Testis (tissue), 2 donors: ENCODE measurements at regions not wholly inside any gene's neighbourhood (a gene's known extent, or its start where the extent isn't known, plus 50 kb on each side); places are given as distances from the start of the nearest gene placed in this dataset.

Experiments
- DNase-seq: peaks from one replicate; pipeline ENCODE4 v3.0.0-alpha.2; 2019
- H3K27ac ChIP-seq, 2 donors: fragments of 200-600 bp; sonication (generic); one replicate each; pipeline ENCODE4 v1.5.1; 2019
- H3K27me3 ChIP-seq: fragments of 200-600 bp; sonication (generic); one replicate; pipeline ENCODE4 v1.5.1; 2019
- H3K36me3 ChIP-seq: fragments of 200-600 bp; sonication (generic); one replicate; pipeline ENCODE4 v1.5.1; 2017; ENCODE audit warnings: low read depth; ENCODE audit errors: missing control alignments
- H3K4me1 ChIP-seq: fragments of 200-600 bp; sonication (generic); one replicate; pipeline ENCODE4 v1.5.1; 2019
- H3K4me3 ChIP-seq, 2 donors: fragments of 200-600 bp; sonication (generic); one replicate each; pipeline ENCODE4 v1.5.1; 2017 to 2019
- H3K9me3 ChIP-seq: fragments of 200-600 bp; sonication (generic); one replicate; pipeline ENCODE4 v1.5.1; 2017
- POLR2A ChIP-seq: fragments of 450-650 bp; IDR thresholded peaks from one replicate; pipeline ENCODE4 v1.6.1; 2017; ENCODE audit warnings: antibody characterized with exemption, mild to moderate bottlenecking, moderate library complexity
- WGBS, 2 donors: methylation state at CpG; one replicate each; pipeline ENCODE4 v1.1.5; 2018; 5-methylcytosine and 5-hydroxymethylcytosine counted together
- intact Hi-C: fragments of 100-400 bp; cut with DNase I; formaldehyde crosslinking; loops from one replicate; pipeline ENCODE4 v1.15.1; 2023; ENCODE audit warnings: low total_unique reads
- TF ChIP-seq, protein P1 (sequence below), 3 experiments: fragments of 450-650 bp in 2 of 3; fragments of 200-600 bp in 1 of 3; sonication (generic) in 1 of 3; IDR thresholded peaks; one replicate each; pipeline ENCODE4 v1.5.1; 2016 to 2019; ENCODE audit warnings: antibody characterized with exemption in 3 of 3, mild to moderate bottlenecking in 2 of 3, moderate library complexity in 1 of 3

DNA sequence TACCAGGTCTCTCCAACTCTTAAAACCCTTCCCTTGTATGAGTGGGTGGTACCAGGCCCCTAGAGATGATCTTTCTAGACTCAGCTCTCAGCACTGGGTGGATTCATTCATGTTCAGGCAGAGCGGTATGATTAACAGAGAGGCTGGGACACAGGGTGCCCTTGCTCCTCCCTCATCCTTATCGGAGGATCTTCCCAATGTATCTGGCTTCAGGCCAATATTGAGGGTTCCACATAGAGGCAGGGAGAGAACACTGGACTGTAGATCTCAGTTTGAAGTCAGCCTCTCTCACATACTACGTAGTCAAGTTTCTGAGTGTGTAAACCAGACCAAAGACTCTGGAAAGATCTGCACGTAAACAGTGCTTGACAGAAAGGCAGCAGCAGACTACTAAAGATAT is 366.2 kb downstream of the DHX35 start:
- H3K27ac ChIP-seq = no peak overlapping the region
- TF ChIP-seq, protein P1, sequence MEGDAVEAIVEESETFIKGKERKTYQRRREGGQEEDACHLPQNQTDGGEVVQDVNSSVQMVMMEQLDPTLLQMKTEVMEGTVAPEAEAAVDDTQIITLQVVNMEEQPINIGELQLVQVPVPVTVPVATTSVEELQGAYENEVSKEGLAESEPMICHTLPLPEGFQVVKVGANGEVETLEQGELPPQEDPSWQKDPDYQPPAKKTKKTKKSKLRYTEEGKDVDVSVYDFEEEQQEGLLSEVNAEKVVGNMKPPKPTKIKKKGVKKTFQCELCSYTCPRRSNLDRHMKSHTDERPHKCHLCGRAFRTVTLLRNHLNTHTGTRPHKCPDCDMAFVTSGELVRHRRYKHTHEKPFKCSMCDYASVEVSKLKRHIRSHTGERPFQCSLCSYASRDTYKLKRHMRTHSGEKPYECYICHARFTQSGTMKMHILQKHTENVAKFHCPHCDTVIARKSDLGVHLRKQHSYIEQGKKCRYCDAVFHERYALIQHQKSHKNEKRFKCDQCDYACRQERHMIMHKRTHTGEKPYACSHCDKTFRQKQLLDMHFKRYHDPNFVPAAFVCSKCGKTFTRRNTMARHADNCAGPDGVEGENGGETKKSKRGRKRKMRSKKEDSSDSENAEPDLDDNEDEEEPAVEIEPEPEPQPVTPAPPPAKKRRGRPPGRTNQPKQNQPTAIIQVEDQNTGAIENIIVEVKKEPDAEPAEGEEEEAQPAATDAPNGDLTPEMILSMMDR (IDR thresholded peaks at IDR 0.05) = no peak
- TF ChIP-seq POLR2A = no peak
- no peak for DNase-seq
- H3K4me1 ChIP-seq = no peaks in the 10 kb centered on the region
- no peak overlapping the region for H3K4me3 ChIP-seq
- 74 to 88% methylated on average over 4 of the region's 4 CpGs for WGBS, 2 donors
- H3K27me3 ChIP-seq = no peaks in the 10 kb centered on the region
- no peaks in the 10 kb centered on the region for H3K36me3 ChIP-seq
- no peaks in the 10 kb centered on the region for H3K9me3 ChIP-seq
- intact Hi-C loops = no loop called here

DNA sequence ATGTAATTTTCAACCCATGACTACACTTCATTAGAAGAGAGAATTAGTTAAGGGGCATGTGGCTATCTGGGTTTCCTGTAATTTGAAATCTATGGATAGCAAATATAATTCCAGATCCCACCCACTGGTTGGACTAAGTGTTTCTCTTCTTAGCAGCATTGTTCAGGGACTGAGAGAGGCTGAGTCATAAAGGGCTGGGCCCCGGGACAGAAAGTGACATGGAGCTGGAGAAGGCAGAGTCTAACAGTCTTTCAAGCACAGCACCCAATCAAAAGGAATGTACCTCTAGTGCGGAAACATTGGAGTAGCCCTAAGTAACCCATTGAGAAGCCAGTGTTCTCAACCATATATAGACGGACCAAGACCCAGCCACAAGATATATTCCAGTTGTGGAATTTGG is 363.9 kb downstream of the DHX35 start:
- DNase-seq = no peak
- no peaks in the 10 kb centered on the region for H3K36me3 ChIP-seq
- H3K27me3 ChIP-seq = no peaks in the 10 kb centered on the region
- H3K9me3 ChIP-seq = no peaks in the 10 kb centered on the region
- no peaks in the 10 kb centered on the region for H3K4me1 ChIP-seq
- no peak overlapping the region for H3K27ac ChIP-seq
- intact Hi-C loops = no loop called here
- WGBS, 2 donors = 77 to 91% methylated on average over 3 of the region's 3 CpGs
- no peak overlapping the region for H3K4me3 ChIP-seq
- TF ChIP-seq, protein P1 (IDR thresholded peaks at IDR 0.05) = no peak
- no peak for TF ChIP-seq POLR2A

DNA sequence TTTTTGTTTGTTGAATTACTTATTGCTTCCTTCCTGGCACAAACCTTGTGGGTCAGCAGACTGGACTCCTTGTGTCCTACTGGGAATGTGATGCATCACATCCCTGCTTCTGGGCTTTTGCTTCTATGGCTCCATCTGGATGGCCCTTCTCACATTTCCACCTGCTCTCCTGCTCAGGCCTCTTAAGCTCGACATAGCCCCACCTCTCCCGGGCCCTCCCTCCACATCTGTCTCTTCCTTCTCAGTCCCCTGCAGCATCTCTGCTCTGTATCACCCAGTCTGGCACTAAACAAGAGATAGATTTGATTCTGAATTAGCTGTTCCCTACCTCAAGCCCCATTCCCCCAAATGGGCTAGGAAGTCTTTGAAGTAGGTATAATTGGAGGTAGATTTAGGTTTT is 356.8 kb downstream of the DHX35 start:
- intact Hi-C loops = no loop called here
- Histone ChIP-seq H3K27me3 (no peaks in the 10 kb centered on the region), H3K4me3 (no peak overlapping the region), H3K9me3 (no peaks in the 10 kb centered on the region), H3K27ac (no peak overlapping the region), H3K36me3 (no peaks in the 10 kb centered on the region), H3K4me1 (peaks cover 7% of the 10 kb centered on the region)
- 47 to 64% methylated on average over 2 of the region's 2 CpGs for WGBS, 2 donors
- no peak for DNase-seq
- no peak for TF ChIP-seq POLR2A
- TF ChIP-seq, protein P1 (IDR thresholded peaks at IDR 0.05) = no peak

DNA sequence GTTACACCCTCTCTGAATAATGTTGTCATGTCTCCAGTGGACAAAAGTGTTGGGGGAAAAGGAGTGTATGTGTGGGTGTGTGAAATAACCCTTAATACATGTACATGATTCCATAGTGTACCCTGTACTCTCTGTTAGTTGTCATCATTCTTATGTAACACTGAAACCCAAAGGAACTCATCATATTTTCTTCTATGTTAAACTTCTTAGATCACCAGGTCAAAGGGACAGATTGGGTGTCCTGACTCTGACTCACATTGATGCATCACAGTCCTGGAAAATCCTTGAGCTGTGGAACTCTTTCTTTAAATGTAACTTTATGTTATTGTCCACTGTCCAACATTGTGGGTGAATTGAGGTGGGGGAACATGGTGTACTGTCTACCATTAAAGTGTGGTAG is 350.5 kb downstream of the DHX35 start:
- H3K27me3 ChIP-seq = no peaks in the 10 kb centered on the region
- H3K36me3 ChIP-seq = no peaks in the 10 kb centered on the region
- DNase-seq = no peak
- no peaks in the 10 kb centered on the region for H3K4me1 ChIP-seq
- H3K4me3 ChIP-seq = no peak overlapping the region
- intact Hi-C loops = no loop called here
- no peaks in the 10 kb centered on the region for H3K9me3 ChIP-seq
- TF ChIP-seq, protein P1 (IDR thresholded peaks at IDR 0.05) = no peak
- TF ChIP-seq POLR2A = no peak
- H3K27ac ChIP-seq = no peak overlapping the region

DNA sequence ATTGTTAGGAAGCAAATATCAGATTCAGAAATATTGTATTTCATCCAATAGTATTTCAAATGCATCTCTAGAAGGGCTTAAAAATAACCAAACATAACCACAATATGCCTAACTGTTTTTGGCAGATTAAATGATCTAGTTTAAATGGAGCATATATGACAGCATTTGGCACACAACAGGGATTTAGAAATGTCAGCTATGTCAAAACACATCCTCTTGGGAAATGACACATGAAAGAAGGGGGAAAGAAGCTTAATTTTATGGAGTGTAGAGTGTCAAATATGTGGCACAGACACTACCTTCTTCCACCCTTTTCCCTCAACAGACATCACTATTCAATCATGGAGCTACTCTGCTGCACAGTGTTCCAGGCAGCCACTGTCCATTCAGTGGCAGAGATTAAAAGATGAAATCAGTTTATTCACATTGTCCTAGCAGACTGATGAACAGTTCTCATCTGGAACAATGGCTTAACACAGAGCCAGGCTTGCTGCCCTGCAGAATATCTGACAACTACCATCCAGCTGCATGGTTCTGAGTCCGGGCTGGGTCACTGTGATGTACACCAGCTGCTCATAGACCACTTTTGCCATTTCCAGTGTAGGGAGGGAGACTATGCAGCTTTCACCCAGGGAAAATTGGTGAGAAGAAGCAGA is 349.8 kb downstream of the DHX35 start:
- no peak overlapping the region for H3K4me3 ChIP-seq
- H3K4me1 ChIP-seq = no peaks in the 10 kb centered on the region
- no peak overlapping the region for H3K27ac ChIP-seq
- intact Hi-C loops = no loop called here
- no peak for TF ChIP-seq POLR2A
- TF ChIP-seq, protein P1 (IDR thresholded peaks at IDR 0.05) = no peak
- WGBS, 2 donors = 83 to 95% methylated on average over 1 of the region's 1 CpG
- DNase-seq = no peak
- H3K9me3 ChIP-seq = no peaks in the 10 kb centered on the region
- H3K36me3 ChIP-seq = no peaks in the 10 kb centered on the region
- H3K27me3 ChIP-seq = no peaks in the 10 kb centered on the region
